GM19240 (cell line): ENCODE measurements at regions not wholly inside any gene's neighbourhood (a gene's known extent, or its start where the extent isn't known, plus 50 kb on each side); places are given as distances from the start of the nearest gene placed in this dataset.

Source experiments
- DNase-seq: peaks from one replicate; pipeline ENCODE4 v3.0.0; 2011; ENCODE audit warnings: low spot score; ENCODE audit not compliant: insufficient read length

- DNase-seq: no peak
These were observed 521.9 kb downstream of the CCDC85A start for GRCh38 chr2:56705713-56706112.

DNA sequence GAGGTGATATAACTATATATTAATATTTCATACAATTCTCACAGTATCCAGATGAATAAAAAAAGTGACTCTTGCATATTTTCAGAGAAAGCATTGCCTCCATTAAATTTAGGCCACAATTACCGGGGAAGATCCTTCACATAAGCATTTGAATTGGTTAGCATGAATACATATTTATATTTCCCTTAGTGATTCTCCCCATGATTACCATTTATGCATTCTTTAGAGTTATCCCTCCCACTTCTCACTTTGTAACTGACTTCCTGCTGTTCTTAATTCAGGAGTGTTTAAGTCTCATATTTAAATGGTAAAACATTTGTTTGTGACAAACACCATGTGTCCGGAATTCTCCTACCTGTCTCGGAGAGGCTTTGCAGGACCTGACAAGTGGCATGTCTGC lies 523.4 kb downstream of the CCDC85A start:
- DNase-seq: no peak

DNA sequence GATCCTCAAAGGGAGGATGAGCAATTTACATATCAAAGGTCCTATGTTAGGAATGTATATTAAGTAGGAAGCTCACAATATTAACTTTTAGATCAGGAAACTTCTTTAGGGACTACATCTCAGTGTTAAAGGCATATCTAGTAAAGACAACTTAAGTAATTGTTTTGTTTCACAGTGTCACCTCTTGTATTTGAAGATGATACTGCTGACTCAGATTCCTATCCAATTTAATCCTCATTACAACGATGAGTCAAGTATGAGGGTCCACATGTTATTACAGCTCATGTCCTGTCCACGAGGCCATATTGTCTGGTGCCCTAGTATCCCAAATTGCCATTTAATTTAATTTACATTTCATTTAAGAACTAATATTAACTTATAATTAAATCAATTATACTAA lies 523.9 kb downstream of the CCDC85A start:
- DNase-seq: no peak

DNA sequence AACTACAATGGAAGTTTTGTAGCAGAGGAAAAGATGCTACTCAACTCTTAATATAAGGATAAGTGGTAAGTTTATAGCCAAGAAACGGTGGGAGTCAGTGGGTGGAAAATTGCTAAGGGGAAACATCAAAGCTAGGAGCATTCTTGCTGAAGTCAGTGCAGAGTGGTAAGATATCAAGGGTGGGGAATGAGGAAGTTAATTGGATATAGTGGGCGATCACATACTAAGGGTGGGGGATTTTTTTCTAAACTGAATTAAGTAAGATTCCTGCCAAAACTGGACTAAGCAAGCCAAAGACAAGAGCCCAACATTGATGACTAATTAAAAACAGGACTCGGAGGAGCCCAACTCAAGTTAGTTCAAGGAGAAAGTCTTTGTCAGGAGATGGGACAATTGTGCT lies 525.4 kb downstream of the CCDC85A start:
- DNase-seq: no peak

GRCh38 chr2:56713161-56713676 lies 529.4 kb downstream of the CCDC85A start:
- DNase-seq: no peak

DNA sequence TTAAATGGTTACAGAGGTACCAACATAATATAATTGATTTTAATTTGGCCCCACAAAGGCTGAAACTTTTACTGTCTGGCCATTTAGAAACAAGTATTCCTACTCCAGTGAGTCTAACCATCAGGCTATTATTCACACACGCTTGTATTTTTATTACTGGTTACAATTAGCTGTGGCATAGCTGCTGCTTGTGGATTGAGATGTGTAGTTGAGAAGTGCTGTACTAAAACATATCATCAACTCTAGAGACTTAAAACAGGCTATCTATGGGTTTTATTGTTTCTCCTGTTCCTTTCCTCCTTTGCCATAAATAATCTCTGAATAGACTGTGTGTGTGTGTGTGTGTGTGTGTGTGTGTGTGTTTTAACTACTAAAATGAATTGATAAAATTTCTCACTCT lies 530.2 kb downstream of the CCDC85A start:
- no peak for DNase-seq

DNA sequence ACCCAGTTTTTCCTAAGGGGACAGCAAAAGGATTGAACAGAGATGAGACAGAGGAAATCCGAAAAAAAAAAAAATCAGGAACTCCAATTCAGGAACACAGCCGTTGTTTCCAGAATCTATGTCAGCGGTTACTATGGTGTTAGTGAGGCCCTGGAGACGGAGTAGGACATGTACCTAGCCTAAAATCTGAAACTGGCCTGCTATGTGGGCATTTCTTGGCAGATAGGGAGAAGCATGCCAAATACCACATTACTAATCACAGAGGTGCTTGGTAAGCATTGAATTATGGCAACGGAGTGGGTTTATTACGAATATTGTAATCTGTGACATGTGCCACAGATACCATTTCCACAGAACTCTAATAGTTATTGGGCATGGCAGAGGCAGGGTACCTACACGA lies 530.6 kb downstream of the CCDC85A start:
- DNase-seq: no peak

DNA sequence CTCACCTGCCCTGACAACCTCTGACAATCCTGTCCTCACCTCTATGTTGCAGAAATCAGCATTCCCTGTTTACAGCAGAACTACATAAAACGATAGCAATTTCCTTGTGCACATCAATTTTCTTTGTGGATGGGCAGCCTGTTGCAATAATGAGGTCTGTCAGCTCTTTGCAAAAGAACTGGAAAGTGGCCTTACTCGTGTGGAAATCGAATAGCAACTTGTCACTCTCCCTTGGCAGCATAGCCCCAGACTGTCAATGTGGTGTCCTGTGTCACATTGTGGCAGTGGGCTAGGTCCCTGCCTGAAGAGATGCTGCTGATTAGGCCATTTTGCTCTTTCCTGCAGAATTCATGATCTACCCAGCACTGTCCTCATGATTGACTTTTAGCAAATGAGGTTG lies 531.9 kb downstream of the CCDC85A start:
- no peak for DNase-seq

- no peak for DNase-seq
These were observed 534.6 kb downstream of the CCDC85A start for GRCh38 chr2:56718413-56718812.

DNA sequence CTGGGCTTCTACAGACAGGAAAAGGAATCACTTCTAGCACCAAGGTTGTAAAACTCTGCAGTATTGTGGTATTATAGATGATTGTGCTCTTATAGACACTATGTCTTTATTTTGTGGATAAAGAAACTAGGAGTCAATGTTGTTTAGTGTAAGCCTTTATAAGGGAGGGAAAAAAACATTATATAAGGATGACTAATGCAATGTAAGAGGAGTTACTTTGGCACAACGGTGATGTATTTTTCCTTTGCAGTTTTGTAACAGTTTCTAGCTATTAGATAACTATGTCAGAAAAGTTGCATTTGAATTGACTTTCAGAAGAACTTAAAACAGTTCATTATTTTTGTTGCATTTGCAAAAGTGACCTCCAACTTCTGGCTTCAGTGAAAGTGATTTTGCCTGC lies 545.4 kb downstream of the CCDC85A start:
- DNase-seq: no peak

DNA sequence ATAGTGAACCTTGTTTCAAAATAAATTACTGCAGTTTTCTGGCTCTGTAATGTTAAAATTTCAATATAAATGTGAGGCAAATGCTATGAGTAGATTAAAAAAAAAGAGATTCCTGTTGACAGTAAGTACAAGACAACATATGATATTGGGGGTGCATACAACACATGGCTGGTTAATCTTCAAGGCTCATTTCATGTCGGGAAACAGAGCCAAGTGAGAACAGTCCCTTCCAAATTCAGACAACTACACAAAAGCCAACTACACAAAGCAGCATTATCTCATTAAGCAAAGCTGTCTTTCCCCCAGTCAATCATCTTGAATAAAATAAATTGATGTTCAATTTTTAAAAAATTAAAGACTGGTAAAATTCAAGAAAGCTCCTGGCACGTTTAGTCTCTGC lies 549.2 kb downstream of the CCDC85A start:
- DNase-seq: no peak

DNA sequence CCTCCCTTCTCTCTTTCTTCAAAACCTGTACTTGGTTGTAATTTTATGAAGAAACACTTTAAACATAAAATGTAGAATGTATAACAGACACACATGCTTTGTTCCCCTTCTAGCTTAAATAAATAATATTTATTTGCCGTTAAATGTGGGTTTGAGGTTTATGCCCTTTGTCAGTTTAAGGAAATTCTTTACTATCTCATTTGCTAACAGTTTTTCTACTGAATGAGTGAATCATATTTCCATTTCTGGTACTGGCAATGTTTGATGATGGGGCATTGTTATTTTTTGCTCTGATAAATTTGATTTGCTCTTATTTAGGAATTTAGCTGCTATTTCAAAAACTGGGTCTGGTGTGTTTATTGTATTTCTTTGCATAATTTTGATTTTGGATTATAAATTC lies 555.6 kb downstream of the CCDC85A start:
- no peak for DNase-seq

GRCh38 chr2:56741601-56742102 lies 557.9 kb downstream of the CCDC85A start:
- DNase-seq: no peak

- DNase-seq: no peak
These were observed 560.0 kb downstream of the CCDC85A start for GRCh38 chr2:56743807-56744206.

GRCh38 chr2:56749152-56749752 lies 565.5 kb downstream of the CCDC85A start:
- no peak for DNase-seq

- no peak for DNase-seq
These were observed 569.4 kb downstream of the CCDC85A start for GRCh38 chr2:56753182-56753581.

- no peak for DNase-seq
These were observed 570.4 kb downstream of the CCDC85A start for GRCh38 chr2:56754066-56754615.

- DNase-seq: no peak
These were observed 570.8 kb downstream of the CCDC85A start for GRCh38 chr2:56754627-56755026.

DNA sequence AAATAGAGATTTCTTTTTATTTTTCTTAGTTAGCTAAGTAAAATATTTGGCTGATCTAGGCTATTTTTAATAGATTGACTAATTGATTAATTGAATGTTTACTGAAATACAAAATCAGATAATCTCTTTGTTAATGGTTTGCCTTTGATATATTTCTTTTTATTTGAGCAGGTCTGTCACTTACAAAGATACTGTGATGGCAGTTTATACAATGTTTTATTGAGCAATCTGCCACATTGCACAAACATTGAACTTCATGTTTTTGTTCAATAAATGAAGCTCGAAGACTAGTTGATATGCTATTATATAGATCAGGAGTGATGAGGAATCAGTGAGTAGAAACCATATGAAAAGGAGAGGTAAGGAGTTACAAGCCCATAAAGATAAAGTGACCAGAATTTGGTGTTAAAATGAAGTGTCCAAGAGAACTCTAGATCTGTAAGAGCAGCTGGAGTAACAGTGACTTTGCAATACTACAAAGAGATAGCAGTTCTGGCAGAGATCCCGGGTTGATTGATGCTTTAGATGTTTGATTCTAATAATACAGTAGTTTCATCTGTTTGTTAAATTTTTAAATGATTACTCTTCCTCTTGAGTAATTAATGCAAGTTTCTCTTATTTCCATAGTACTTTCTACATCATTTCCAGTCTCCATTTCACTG lies 574.2 kb downstream of the CCDC85A start:
- DNase-seq: no peak

- no peak for DNase-seq
These were observed 579.9 kb downstream of the CCDC85A start for GRCh38 chr2:56763683-56764082.

GRCh38 chr2:56768973-56769372 lies 585.2 kb downstream of the CCDC85A start:
- DNase-seq: no peak

GRCh38 chr2:56770490-56770889 lies 586.7 kb downstream of the CCDC85A start:
- no peak for DNase-seq

DNA sequence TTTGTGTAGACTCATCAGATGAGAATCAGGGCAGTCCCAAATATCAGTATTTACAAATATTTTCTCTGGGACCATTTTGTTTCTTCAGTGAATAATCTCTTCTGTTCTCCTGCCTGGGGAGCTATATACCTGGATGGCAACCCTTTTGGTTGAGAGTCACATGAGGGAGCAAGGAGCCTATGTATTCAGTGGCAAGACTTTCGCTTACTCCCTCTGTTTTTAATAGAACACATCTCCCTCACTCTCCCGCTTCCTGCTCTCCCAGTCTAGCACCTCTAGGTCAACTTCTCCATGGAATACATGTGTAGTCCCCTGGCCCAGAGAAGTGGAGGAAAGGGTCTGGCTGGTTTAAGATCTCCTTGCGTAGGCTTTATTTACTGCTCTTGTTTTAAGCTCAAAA lies 600.3 kb downstream of the CCDC85A start:
- no peak for DNase-seq
